Mesodermal cell (in vitro differentiated cells): ENCODE measurements at regions not wholly inside any gene's neighbourhood (a gene's known extent, or its start where the extent isn't known, plus 50 kb on each side); places are given as distances from the start of the nearest gene placed in this dataset.
"Not testable (repeated sequence)": the region's sequence is repeated elsewhere in the genome, so short reads cannot be mapped to it uniquely, and the experiment has no call there.

Experiments used
- H3K27ac ChIP-seq: 2 replicates; pipeline ENCODE4 v1.7.0; 2013; ENCODE audit warnings: mild to moderate bottlenecking, low read depth, low read length, moderate library complexity; ENCODE audit not compliant: severe bottlenecking
- H3K36me3 ChIP-seq: 2 replicates; pipeline ENCODE4 v1.7.1; 2013; ENCODE audit warnings: mild to moderate bottlenecking, low read length, moderate library complexity; ENCODE audit not compliant: control insufficient read depth, insufficient read depth
- H3K4me1 ChIP-seq: one replicate; pipeline ENCODE4 v1.7.1; 2013; ENCODE audit warnings: mild to moderate bottlenecking, low read length; ENCODE audit not compliant: insufficient read depth, control insufficient read depth, poor library complexity, severe bottlenecking
- H3K4me3 ChIP-seq: 2 replicates; pipeline ENCODE4 v1.7.0; 2013; ENCODE audit warnings: low read length, control low read depth, mild to moderate bottlenecking; ENCODE audit not compliant: insufficient read depth, poor library complexity, severe bottlenecking; ENCODE audit errors: extremely low read depth
- H3K9me3 ChIP-seq: 2 replicates; pipeline ENCODE4 v1.7.1; 2013; ENCODE audit warnings: mild to moderate bottlenecking, low read length, moderate library complexity; ENCODE audit not compliant: control insufficient read depth
- WGBS, 2 experiments: methylation state at CpG; one replicate each; pipeline ENCODE4 v1.1.5; 2013; ENCODE audit warnings: missing lambda C conversion rate in 2 of 2; ENCODE audit not compliant: insufficient coverage in 2 of 2; 5-methylcytosine and 5-hydroxymethylcytosine counted together

DNA sequence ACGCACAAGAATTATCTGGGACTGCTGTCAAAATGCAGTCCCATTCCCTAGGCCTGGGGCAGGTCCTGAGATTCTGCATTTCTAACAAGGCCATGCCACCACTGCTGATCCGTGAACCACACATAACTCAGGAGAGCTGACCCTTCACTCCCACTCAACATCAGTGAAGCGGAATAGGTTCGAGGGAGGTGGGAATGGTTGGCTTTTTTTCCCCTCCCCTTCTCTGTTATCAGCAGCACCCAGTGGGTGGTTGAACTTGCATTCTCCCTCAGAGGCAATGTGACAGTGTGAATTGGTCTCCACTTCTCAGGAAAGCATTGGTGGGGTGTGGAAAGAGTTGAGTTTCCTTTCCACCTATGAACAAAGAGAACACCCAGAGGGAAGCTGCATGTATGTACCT is 344.3 kb downstream of the GADD45G start:
- Histone ChIP-seq H3K9me3 (no peaks in the 10 kb centered on the region), H3K36me3 (no peaks in the 10 kb centered on the region), H3K4me1 (no peaks in the 10 kb centered on the region), H3K4me3 (no peak overlapping the region), H3K27ac (no peak overlapping the region)
- 90 to 100% methylated on average over 1 of the region's 4 CpGs for WGBS, 2 experiments

DNA sequence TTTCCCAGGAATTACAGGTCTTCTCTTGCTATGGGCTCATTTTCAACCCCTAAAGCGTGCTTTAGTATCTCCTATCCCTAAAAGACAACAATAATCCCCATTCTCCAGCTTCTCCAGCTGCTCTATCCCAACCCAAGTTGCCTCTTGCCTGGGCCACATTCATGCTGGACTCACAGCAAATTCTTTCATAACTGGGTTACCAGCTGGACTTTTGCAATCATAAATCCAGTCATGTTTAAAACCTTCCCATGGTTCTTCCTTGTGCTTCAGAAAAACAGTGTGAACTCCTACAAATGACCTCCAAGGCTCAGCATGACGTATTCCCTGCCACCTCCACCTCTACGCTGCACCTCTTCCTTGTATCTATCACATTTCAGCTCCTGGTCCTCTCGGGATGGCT is 346.9 kb downstream of the GADD45G start:
- Histone ChIP-seq H3K27ac (no peak overlapping the region), H3K4me1 (no peaks in the 10 kb centered on the region), H3K36me3 (no peaks in the 10 kb centered on the region), H3K4me3 (no peak overlapping the region), H3K9me3 (no peaks in the 10 kb centered on the region)
- WGBS, 2 experiments: 94 to 100% methylated on average over 3 to 4 of the region's 4 CpGs

DNA sequence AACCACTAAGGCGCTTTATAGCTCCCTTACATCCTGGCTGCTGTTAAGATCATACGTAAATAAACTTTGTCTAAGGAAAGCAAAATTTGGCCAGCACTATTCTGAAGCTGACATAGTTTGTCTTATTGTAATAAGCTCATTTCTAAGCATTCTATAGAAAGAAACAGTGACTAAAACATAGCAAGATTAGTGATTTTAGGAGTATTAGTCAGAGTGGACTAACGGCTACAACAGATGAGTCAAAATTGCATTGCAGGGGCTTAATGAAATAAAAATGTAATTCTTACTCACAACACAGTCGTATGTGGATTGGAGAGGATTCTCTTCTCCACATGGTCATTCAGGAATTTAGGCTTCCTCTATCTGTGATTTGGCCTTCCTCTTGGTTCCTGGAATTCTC is 347.6 kb downstream of the GADD45G start:
- no peaks in the 10 kb centered on the region for H3K4me1 ChIP-seq
- 100% methylated on average over 1 of the region's 4 CpGs; no CpG with 5 or more reads in 1 of the 2 experiments for WGBS, 2 experiments
- H3K9me3 ChIP-seq: no peaks in the 10 kb centered on the region
- H3K27ac ChIP-seq: no peak overlapping the region
- no peaks in the 10 kb centered on the region for H3K36me3 ChIP-seq
- H3K4me3 ChIP-seq: no peak overlapping the region

DNA sequence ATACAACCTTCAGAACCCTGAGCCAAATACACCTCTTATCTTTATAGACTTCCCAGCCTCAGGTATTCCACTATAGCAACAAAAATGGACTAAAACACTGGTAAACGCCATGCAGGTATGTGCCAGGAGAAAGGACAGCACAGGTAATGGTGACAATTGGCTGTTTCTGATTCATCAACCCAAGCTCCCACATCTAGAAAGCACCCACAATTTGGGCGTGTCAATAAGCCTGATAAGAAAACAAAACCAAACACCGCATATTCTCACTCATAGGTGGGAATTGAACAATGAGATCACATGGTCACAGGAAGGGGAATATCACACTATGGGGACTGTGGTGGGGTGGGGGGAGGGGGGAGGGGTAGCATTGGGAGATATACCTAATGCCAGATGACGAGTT is 348.5 kb downstream of the GADD45G start:
- WGBS, 2 experiments: 100% methylated on average over 1 of the region's 4 CpGs; no CpG with 5 or more reads in 1 of the 2 experiments

DNA sequence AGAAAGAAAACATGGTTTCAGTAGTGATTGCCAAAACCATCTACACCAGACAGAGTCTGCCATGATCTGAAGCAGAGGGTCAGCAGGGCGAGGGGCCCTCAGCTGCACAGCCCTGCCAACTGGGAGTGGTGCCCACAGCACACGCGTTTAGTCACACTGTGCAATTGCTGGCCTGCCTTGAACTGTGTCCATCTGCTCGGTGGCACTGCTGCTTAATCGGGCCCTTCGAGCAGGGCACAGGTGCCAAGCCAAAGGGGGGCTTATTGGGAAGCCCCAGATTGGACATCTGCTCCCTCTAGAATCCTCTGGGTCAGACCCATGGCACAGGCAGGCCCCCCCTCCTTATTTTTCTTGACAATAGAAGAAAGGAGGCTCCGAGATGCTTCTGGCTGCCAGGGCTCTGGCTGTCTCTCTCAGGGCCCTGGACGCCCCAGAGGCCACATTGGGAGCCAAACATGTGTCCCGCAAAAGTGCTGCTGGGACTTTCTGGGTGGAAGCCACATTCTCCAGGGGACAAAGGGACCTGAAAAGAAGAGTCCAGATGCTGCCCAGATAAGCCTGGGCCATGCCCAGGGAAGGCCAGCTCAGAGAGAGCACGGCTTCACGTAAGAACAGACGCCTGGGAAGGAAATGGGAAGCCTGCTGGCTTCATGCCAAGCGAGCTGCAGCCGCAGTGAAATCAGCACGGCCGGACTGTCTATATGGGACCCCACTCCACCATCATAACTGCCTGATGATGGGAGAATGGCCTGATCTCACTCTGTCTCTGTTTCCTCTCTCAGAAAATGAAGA is 349.2 kb downstream of the GADD45G start:
- Histone ChIP-seq H3K36me3 (no peaks in the 10 kb centered on the region), H3K9me3 (no peaks in the 10 kb centered on the region), H3K4me3 (no peak overlapping the region), H3K27ac (no peak overlapping the region), H3K4me1 (no peaks in the 10 kb centered on the region)
- 77 to 85% methylated on average over 15 to 16 of the region's 16 CpGs for WGBS, 2 experiments

More for the DNA sequence above, 348.5 kb downstream of the GADD45G start:
- not testable (repeated sequence) for H3K27ac ChIP-seq, H3K36me3 ChIP-seq, H3K9me3 ChIP-seq, H3K4me1 ChIP-seq, H3K4me3 ChIP-seq

DNA sequence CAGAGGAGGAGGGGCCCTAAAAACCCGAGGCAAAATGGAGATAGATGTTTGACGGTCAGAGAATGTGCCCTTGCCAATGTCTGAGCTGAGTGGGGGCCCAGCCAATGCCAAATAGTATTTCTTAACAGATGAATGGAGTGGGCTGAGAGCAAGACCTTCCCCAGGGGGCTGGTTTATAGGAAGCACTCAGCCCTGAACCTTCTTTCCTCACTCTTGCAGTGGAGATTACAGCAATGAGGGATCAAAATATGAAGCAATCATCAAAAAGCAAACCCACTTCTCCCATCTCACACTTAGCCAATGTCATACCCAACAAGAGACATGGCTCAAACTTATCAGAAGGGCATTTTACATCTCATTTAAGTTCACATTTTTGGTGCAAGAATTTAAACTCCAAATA is 350.3 kb downstream of the GADD45G start:
- Histone ChIP-seq H3K4me3 (no peak overlapping the region), H3K9me3 (no peaks in the 10 kb centered on the region), H3K4me1 (no peaks in the 10 kb centered on the region), H3K36me3 (no peaks in the 10 kb centered on the region), H3K27ac (no peak overlapping the region)
- 58 to 78% methylated on average over 2 of the region's 2 CpGs for WGBS, 2 experiments

DNA sequence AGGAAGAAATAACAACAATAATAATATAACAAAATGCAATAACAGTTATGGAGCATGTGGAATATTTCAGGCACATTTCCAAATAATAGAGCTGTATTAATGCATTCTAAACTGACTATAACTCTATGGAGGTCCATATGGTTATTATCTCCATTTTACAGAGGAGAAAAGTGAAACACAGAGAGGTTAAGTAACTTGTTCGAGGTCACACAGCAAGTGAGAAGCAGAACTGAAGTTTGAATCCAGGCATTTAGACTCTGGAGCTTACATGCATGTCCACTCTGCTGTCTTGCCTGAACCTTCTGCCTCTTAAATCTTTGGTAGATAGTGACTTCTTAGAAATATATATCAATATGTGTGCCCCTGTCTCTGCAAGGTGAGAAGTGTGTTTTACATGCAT is 350.8 kb downstream of the GADD45G start:
- H3K36me3 ChIP-seq: no peaks in the 10 kb centered on the region
- H3K4me3 ChIP-seq: no peak overlapping the region
- no peaks in the 10 kb centered on the region for H3K4me1 ChIP-seq
- no peaks in the 10 kb centered on the region for H3K9me3 ChIP-seq
- no peak overlapping the region for H3K27ac ChIP-seq
- 90 to 100% methylated on average over 1 of the region's 1 CpG for WGBS, 2 experiments

DNA sequence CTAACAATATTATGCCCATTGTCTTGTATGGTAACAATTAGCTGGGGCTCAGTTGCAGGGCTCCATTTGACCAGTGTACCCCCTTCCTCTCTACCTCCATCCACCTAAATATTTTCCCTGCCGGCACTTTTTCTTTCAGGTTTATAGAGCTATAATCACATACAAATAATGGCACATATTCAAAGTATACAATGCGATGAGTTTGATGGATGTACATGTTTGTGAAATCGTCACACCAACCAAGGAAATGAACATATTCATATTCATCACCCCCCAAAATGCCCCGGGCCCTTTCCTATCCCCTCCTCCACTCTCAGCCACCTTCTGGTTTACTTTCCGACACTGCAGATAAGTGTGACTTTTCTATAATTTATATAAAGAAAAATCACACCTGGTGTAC is 351.5 kb downstream of the GADD45G start:
- 100% methylated on average over 1 of the region's 5 CpGs; no CpG with 5 or more reads in 1 of the 2 experiments for WGBS, 2 experiments
- H3K4me1 ChIP-seq: no peaks in the 10 kb centered on the region
- no peaks in the 10 kb centered on the region for H3K9me3 ChIP-seq
- no peak overlapping the region for H3K27ac ChIP-seq
- H3K36me3 ChIP-seq: no peaks in the 10 kb centered on the region
- no peak overlapping the region for H3K4me3 ChIP-seq

DNA sequence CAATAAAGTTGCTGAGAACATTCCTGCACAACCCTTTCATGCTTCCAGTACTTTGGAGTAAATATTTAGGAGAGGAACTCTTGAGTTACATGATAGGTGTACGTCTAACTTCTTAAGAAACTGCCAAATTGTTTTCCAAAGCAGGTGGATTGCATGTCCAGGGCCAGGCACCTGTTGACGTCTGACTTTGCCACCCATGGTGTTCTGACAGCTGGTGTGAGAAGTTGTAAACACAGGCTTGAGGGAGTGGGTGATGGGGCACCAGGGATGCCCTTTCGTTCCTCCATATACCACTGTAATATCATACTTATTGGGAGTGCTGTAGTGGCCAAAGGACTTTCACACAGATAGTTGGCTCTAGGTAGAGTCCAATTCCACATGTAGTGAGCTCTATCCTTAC is 352.1 kb downstream of the GADD45G start:
- WGBS, 2 experiments: 92 to 94% methylated on average over 2 of the region's 3 CpGs
- Histone ChIP-seq H3K27ac (no peak overlapping the region), H3K9me3 (no peaks in the 10 kb centered on the region), H3K36me3 (no peaks in the 10 kb centered on the region), H3K4me3 (no peak overlapping the region), H3K4me1 (no peaks in the 10 kb centered on the region)

DNA sequence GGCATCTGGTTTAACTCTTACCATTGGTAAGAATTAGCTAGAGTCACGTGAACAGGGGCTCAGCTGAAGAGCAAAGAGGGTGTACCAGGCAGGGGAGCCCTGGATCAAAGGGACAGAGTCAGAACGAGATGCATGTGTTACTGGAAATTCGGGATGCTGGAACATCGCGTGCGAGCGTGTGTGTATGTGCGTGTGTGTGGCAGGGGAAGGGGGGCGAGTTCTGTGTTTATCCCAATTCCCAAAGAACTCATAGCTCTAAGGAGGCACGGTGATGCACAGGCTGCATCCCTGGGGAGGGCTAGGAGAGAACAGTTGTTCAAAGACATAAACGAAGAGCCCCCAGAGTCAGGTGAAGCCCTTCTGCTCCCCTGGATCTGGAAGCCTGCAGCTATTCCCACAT is 353.3 kb downstream of the GADD45G start:
- Histone ChIP-seq H3K4me1 (no peaks in the 10 kb centered on the region), H3K27ac (no peak overlapping the region), H3K36me3 (no peaks in the 10 kb centered on the region), H3K4me3 (no peak overlapping the region), H3K9me3 (no peaks in the 10 kb centered on the region)
- 53 to 77% methylated on average over 3 of the region's 11 CpGs for WGBS, 2 experiments

DNA sequence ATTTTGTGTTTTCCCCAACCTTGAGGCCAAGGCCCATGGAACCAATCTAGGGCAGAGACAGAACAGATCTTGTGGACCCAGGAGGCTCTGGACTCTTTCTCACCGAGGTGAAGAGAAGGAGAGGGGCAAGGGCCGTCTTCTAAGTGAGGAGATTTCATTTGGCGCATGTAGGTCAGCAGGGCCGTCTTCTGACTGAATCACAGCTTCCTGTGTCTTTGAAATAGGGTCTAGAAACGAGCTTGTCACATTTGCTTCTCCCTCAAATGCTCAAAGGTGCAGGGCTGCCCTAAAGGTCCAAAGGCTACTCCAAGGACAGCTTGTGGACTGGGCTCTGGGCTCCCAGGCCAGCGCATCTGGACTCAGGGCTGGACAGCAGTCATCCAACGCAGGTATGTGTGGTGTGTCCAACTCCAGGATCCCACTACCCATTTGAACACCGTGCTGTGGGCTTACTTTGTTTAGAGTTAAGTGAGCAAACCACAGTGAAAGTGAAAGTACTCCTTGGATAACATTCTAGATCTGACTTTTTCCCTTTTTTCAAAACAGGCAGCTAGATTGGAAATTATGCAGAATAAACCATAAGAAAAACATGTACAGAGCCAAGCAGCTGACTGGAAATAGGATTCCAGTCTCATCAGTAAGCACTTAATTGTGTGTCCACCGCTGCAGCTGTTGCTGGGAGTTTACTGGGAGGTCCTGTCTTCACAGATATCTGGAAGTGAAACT is 357.0 kb downstream of the GADD45G start:
- no peaks in the 10 kb centered on the region for H3K4me1 ChIP-seq
- no peaks in the 10 kb centered on the region for H3K36me3 ChIP-seq
- H3K27ac ChIP-seq: no peak overlapping the region
- H3K4me3 ChIP-seq: no peak overlapping the region
- WGBS, 2 experiments: 91 to 95% methylated on average over 7 to 8 of the region's 9 CpGs
- no peaks in the 10 kb centered on the region for H3K9me3 ChIP-seq
